ENCODE measurements at regions not wholly inside any gene's neighbourhood (a gene's known extent, or its start where the extent isn't known, plus 50 kb on each side); places are given as distances from the start of the nearest gene placed in this dataset.
A peak's percentile ranks its signal among the peaks of the same experiment; 100 is the strongest.

- Histone ChIP-seq H3K27ac (peak overlapping the region; percentile 49 to 79), H3K4me1 (peaks cover 20% of the 10 kb centered on the region), H3K9me3 (no peaks in the 10 kb centered on the region), H3K4me3 (no peak overlapping the region), H3K4me2 (peak overlapping the region; percentile 52)
- ATAC-seq (peak; percentile 84 to 89), FAIRE-seq (no peak), DNase-seq (ENCODE audit: low read depth in 1 of 2, low spot score in 1 of 2) (peak; percentile 47 to 67)
- ChIA-PET POLR2A (interaction anchor here (0.7 to 1.5 kb wide), 2 partner anchors 20 to 1501 kb away, joined by 3 to 6 read pairs; partner anchors contain the start of gene ID2), CTCF (interaction anchor here (0.6 kb wide), 1 partner anchor 19 kb away, joined by 3 read pairs; no protein-coding TSS in a partner anchor)
- WGBS (ENCODE audit: missing lambda C conversion rate), result 43% methylated on average over 9 of the region's 9 CpGs
- TF ChIP-seq CBX8 (IDR thresholded peaks at IDR 0.05), result no peak
- peak; percentile 98 for TF ChIP-seq MAFK (IDR thresholded peaks at IDR 0.05; ENCODE audit: partially characterized antibody)
- TF ChIP-seq JUNB (IDR thresholded peaks at IDR 0.05), result 0 out of 2 replicates have a peak, but pooled peaks have one; percentile 18
- TF ChIP-seq NFE2L2 (conservative IDR thresholded peaks at IDR 0.05; ENCODE audit: low read length), result peak; percentile 84
- no peak for TF ChIP-seq FOSL2 (IDR thresholded peaks at IDR 0.05)
- peak; percentile 40; the same call in 1 of the 2 replicates for TF ChIP-seq FOSL2 (CRISPR knock-in tag; IDR thresholded peaks at IDR 0.05)
- no peak for TF ChIP-seq ZNF302 (CRISPR knock-in tag; IDR thresholded peaks at IDR 0.05)
These were observed 263.6 kb downstream of the RNF144A start for GRCh38 chr2:7180638-7181370.

GRCh38 chr2:7182525-7182924 is 265.3 kb downstream of the RNF144A start:
- Histone ChIP-seq H3K4me2 (no peak overlapping the region), H3K27ac (peak overlapping the region in 1 of 2 experiments; percentile 79; a peak in 2 of 6 replicates), H3K4me1 (peaks cover 20% of the 10 kb centered on the region), H3K9me3 (no peaks in the 10 kb centered on the region), H3K4me3 (no peak overlapping the region)
- CTCF ChIA-PET, result interaction anchor here (0.7 to 3.4 kb wide), 2 partner anchors 12 to 21 kb away, joined by 4 to 9 read pairs; no protein-coding TSS in a partner anchor
- POLR2A ChIA-PET, result no interaction called here
- ATAC-seq (no peak), DNase-seq (ENCODE audit: low read depth in 1 of 2, low spot score in 1 of 2) (no peak), FAIRE-seq (no peak)
- TF ChIP-seq EP300 (IDR thresholded peaks at IDR 0.05), result no peak
- TF ChIP-seq JUN (IDR thresholded peaks at IDR 0.05), result no peak
- TF ChIP-seq HEYL (CRISPR knock-in tag; IDR thresholded peaks at IDR 0.05), result no peak
- no peak for TF ChIP-seq RCOR1 (IDR thresholded peaks at IDR 0.05; ENCODE audit: low read depth, low read length)
- TF ChIP-seq, protein P1, sequence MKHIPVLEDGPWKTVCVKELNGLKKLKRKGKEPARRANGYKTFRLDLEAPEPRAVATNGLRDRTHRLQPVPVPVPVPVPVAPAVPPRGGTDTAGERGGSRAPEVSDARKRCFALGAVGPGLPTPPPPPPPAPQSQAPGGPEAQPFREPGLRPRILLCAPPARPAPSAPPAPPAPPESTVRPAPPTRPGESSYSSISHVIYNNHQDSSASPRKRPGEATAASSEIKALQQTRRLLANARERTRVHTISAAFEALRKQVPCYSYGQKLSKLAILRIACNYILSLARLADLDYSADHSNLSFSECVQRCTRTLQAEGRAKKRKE (CRISPR knock-in tag; IDR thresholded peaks at IDR 0.05; ENCODE audit: low read depth), result no peak
- TF ChIP-seq GATA3 (IDR thresholded peaks at IDR 0.05; ENCODE audit: borderline replicate concordance), result no peak
- 59% methylated on average over 3 of the region's 3 CpGs for WGBS (ENCODE audit: missing lambda C conversion rate)

- no peak overlapping the region for H3K4me2 ChIP-seq
- peaks cover 16% of the 10 kb centered on the region; the same call in 2 of the 3 replicates for H3K4me1 ChIP-seq
- CTCF ChIA-PET, result interaction anchor here (0.6 to 0.9 kb wide), 2 partner anchors 14 to 73 kb away, joined by 3 read pairs; no protein-coding TSS in a partner anchor
- no peak for DNase-seq (ENCODE audit: low read depth in 1 of 2, low spot score in 1 of 2)
- TF ChIP-seq HOXA7 (CRISPR knock-in tag; IDR thresholded peaks at IDR 0.05) (no peak), CTCF (IDR thresholded peaks at IDR 0.05) (no peak), NPAS2 (CRISPR knock-in tag; IDR thresholded peaks at IDR 0.05; ENCODE audit: borderline replicate concordance) (no peak), PBX3 (IDR thresholded peaks at IDR 0.05) (no peak), SREBF2 (IDR thresholded peaks at IDR 0.05) (no peak), RARB (CRISPR knock-in tag; IDR thresholded peaks at IDR 0.05) (no peak), POLR2AphosphoS2 (conservative IDR thresholded peaks at IDR 0.05; ENCODE audit: low read length) (no peak), EHMT2 (IDR thresholded peaks at IDR 0.05; ENCODE audit: low read depth) (no peak)
- TF ChIP-seq, protein P1 (CRISPR knock-in tag; IDR thresholded peaks at IDR 0.05; ENCODE audit: low read depth), result no peak
- TF ChIP-seq, protein P2, sequence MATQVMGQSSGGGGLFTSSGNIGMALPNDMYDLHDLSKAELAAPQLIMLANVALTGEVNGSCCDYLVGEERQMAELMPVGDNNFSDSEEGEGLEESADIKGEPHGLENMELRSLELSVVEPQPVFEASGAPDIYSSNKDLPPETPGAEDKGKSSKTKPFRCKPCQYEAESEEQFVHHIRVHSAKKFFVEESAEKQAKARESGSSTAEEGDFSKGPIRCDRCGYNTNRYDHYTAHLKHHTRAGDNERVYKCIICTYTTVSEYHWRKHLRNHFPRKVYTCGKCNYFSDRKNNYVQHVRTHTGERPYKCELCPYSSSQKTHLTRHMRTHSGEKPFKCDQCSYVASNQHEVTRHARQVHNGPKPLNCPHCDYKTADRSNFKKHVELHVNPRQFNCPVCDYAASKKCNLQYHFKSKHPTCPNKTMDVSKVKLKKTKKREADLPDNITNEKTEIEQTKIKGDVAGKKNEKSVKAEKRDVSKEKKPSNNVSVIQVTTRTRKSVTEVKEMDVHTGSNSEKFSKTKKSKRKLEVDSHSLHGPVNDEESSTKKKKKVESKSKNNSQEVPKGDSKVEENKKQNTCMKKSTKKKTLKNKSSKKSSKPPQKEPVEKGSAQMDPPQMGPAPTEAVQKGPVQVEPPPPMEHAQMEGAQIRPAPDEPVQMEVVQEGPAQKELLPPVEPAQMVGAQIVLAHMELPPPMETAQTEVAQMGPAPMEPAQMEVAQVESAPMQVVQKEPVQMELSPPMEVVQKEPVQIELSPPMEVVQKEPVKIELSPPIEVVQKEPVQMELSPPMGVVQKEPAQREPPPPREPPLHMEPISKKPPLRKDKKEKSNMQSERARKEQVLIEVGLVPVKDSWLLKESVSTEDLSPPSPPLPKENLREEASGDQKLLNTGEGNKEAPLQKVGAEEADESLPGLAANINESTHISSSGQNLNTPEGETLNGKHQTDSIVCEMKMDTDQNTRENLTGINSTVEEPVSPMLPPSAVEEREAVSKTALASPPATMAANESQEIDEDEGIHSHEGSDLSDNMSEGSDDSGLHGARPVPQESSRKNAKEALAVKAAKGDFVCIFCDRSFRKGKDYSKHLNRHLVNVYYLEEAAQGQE (IDR thresholded peaks at IDR 0.05), result no peak
- ATAC-seq, result no peak
- POLR2A ChIA-PET, result no interaction called here
- H3K9me3 ChIP-seq, result no peaks in the 10 kb centered on the region
- H3K27ac ChIP-seq, result no peak overlapping the region
- H3K4me3 ChIP-seq, result no peak overlapping the region
- no peak for FAIRE-seq
- 0% methylated on average over 4 of the region's 8 CpGs for WGBS (ENCODE audit: missing lambda C conversion rate)
These were observed 271.9 kb downstream of the RNF144A start for GRCh38 chr2:7189106-7189505.
